AML-193 (cell line): ENCODE measurements at regions not wholly inside any gene's neighbourhood (a gene's known extent, or its start where the extent isn't known, plus 50 kb on each side); places are given as distances from the start of the nearest gene placed in this dataset.

ENCODE experiments used
- DNase-seq, 2 experiments: peaks; one replicate each; lab custom pipeline; 2025; lab: John Stamatoyannopoulos, UW

- no peak for DNase-seq
Measured at GRCh38 chr5:74231697-74232096, 408.8 kb downstream of the ENC1 start.

DNA sequence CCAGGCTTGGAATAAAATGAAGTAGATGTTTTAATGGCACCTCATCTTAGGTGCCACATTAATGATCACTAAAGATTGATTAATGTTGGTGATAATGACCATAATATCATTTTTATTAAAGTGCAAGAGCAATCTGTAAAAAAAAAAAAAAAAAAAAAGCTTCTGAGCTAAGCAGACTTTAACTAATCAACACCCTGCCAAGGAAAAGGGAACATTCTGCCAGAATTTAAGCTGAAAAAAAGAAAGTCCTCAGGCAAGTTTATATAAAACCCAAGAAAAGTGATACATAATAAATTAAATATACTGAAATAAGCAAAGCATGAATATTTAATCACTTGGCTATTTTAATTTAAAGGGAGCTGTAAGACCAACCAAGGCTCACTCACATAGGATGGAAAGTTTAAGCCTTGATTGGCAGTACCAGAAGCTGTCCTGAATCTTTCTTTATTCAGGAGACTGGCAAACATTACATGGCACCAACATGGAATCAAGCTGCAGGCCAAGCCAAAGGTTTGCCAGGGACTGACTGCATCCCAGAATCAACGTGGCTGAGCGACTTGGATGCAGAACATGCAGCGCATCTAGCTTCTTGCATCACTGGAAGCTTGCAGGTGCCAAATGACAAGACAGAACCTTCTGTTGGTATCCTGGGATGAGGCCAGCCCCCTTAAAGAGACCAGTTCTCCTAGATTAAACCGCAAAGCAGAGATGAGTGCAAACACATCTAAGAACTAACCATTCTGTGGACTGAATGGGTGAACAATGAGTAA lies 413.6 kb downstream of the ENC1 start:
- no peak for DNase-seq

DNA sequence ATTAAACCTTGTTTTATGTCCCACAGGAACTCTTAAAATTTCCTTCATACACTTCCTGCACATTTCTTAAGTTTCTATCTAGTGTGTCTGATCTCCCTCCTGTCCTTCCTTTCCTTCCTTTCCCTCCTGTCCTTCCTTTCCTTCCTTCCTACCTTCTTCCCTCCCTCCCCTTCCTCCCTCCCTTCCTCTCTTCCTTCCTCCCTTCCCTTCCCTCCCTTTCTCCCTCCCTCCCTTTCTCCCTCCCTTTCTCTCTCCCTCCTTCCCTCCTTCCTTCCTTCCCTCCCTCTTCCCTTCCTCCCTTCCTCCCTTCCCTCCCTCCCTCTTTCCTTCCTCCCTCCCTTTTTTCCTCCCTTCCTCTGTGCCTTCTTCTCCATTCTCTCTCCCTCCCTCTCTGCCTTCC lies 414.9 kb downstream of the ENC1 start:
- no peak for DNase-seq

DNA sequence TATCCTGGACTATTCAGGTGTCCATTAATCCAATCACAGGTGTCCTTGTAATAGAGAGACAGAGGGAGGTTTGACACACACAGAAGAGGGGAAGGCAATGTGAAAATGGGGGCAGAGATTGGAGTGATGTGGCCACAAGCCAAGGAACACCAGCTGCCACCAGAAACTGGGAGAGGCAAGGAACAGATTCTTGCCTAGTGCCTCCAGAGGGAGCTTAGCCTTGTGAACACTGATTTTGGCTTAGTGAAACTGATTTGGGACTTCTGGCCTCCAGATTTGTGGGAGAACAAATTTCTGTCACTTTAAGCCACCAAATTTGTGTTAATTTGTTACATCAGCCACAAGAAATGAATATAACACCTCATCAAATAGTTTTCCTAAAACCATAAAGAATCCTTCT lies 416.2 kb downstream of the ENC1 start:
- no peak for DNase-seq

- DNase-seq: peak in 1 of 2 experiments; percentile 8
Measured at GRCh38 chr5:74222806-74223205, 417.7 kb downstream of the ENC1 start.

- no peak for DNase-seq
Measured at GRCh38 chr5:74221413-74221812, 419.1 kb downstream of the ENC1 start.

DNA sequence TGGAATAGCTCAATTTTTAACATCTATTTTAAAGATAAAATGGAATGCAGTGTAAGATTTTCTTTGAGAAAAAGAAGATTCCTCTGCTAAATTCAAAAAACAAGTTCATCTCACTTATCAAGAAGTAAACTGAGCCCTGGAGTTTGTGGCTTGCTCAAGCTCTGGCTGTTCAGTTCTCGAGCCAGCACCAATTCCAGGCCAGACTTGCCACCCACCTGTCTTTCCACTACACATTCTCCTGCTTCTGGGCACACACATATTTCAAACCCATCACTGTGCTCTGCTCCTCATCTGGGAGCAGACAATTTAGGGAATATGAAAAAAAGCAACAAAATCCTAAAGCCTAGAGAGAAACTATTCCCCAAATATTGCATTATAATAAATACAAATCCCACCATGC lies 424.5 kb downstream of the ENC1 start:
- no peak for DNase-seq

- peak; percentile 30 to 46 for DNase-seq
Measured at GRCh38 chr5:74212336-74212735, 428.2 kb downstream of the ENC1 start.

GRCh38 chr5:74209571-74209970 lies 431.0 kb downstream of the ENC1 start:
- no peak for DNase-seq

GRCh38 chr5:74206579-74207550 lies 433.7 kb downstream of the ENC1 start:
- no peak for DNase-seq

- no peak for DNase-seq
Measured at GRCh38 chr5:74205767-74206578, 434.6 kb downstream of the ENC1 start.

GRCh38 chr5:74201334-74202081 lies 439.0 kb downstream of the ENC1 start:
- no peak for DNase-seq

DNA sequence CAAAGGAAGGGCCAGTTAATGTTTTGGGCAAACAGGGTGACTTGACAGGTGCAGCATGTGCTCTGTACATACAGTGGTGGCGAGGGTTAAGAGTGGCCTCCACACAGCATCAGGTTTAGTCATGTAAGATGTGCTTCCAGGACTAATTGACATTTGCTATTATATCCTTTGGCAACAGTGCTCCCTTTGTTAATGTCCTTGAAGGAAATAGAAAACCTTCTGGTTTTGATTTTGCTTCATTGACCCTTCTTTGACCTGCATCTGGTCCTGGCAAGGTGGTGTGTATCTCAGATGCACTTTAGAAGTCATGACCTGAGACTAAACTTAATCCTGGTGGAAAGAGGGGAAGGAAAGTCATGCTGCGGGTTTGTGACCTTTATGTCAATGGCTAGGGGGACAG lies 440.0 kb downstream of the ENC1 start:
- DNase-seq: no peak

DNA sequence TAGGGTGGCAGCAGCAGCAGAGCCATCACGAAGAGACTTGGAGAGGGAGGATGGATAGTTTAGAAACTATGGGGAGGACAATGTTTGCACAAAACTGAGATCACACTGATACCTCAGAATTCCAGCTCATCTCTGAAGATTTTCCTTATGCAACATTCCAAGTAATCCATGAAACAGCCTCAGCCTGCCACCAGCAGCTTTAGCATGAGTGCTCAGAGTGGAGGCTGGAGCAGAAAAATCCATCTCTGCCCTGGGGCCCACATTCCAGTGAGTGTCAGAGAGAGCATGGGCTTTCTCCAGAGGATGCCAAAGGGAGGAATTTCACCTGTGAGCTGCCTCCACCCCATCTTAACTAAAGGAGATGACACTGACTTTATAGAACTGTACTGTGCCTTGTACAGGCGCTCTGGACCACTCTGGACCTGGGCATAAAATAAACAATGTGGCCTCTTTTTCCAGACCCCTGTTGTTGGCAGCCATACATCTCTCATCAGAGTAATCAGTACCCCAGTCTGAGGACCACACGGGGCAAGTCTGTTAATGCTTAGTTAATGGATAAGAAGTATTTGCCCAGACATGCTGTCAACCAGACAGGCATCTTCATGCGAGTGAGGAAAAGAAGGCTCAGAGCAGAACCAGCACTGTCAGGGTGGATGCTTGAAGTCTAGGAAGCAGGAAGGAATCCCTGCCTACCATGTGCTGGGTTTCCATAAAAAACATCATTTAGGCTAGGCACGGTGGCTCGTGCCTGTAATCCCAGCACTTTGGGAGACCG lies 440.9 kb downstream of the ENC1 start:
- no peak for DNase-seq

DNA sequence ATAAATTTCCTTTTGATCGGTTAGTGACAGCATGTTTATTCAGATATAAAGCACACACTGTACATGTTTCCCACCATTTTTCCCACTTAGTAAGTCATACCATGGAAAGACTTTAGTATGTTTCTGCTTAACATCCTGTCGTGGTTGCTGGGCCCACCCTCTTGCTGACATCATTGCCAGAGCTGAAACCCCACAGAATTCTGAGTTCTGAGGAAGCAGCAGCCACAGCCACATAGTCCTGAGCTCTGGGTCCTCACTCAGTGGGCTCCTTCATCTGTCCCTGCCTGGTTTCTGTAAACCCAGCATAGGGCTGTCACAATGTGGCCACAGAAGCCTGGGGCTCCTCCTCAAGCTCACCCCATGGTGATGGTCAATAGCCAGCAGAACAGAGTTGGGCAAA lies 441.5 kb downstream of the ENC1 start:
- DNase-seq: no peak

GRCh38 chr5:74198156-74198555 lies 442.4 kb downstream of the ENC1 start:
- no peak for DNase-seq

DNA sequence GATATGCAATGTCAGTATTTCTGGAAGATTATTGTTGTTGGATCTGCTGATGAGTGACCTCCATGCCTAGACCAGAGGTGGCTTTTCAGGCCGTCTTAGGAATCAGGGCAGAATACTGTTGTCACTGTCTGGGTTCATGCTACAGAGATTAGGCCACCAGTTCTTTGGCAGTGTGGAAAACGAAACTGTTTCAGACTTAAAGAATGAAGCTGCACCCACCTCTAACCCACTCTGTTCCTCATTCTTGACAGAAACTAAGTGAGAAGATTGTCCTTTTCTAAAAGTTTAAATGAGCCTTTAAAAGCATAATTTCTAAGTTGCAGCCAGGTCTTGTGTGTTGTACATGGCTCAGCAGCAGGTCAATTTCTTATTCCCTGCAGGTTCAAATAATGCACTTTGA lies 444.3 kb downstream of the ENC1 start:
- DNase-seq: no peak

DNA sequence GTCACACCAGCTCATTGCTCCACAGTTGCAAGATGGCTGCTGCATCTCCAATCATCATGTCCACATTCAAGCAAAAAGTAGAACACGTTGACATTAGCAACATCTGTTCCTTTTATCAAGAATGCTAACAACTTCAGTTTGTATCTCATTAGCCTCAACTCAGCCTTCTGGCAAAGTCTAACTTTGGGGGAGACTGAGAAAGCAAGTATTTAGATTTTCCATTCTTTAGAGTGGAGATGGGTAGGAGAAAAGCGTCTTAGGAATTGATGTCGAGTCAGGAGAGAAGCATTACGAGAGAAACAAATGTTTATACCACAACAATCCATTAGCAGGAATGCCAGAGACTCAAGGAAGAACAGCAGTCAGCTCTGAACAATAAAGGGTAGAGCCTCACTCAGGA lies 446.3 kb downstream of the ENC1 start:
- no peak for DNase-seq

GRCh38 chr5:74192606-74193299 lies 447.8 kb downstream of the ENC1 start:
- DNase-seq: no peak
